IMR-90 (cell line): ENCODE measurements at regions not wholly inside any gene's neighbourhood (a gene's known extent, or its start where the extent isn't known, plus 50 kb on each side); places are given as distances from the start of the nearest gene placed in this dataset.

Source experiments
- BHLHE40 ChIP-seq: fragments of 150-350 bp; IDR thresholded peaks from 2 replicates; pipeline ENCODE4 v1.6.1; 2016; ENCODE audit warnings: mild to moderate bottlenecking, low read depth, low read length
- CEBPB ChIP-seq: IDR thresholded peaks from 2 replicates; pipeline ENCODE4 v1.6.1; 2012; ENCODE audit warnings: low read depth, low read length, improper control_type of control experiment
- CTCF ChIP-seq: conservative IDR thresholded peaks from 2 replicates; pipeline ENCODE4 v1.5.1; 2012; ENCODE audit warnings: mild to moderate bottlenecking, low read depth, low read length, improper control_type of control experiment
- FOS ChIP-seq: fragments of 150-350 bp; IDR thresholded peaks from 2 replicates; pipeline ENCODE4 v1.6.1; 2016; ENCODE audit warnings: low read depth, low read length
- MAFK ChIP-seq: IDR thresholded peaks from 2 replicates; pipeline ENCODE4 v1.6.1; 2012; ENCODE audit warnings: low read depth, low read length, improper control_type of control experiment
- MXI1 ChIP-seq: IDR thresholded peaks from 2 replicates; pipeline ENCODE4 v1.6.1; 2012; ENCODE audit warnings: low read depth, mild to moderate bottlenecking, low read length, moderate library complexity, borderline replicate concordance
- POLR2A ChIP-seq: IDR thresholded peaks from 2 replicates; pipeline ENCODE4 v1.6.1; 2012; ENCODE audit warnings: mild to moderate bottlenecking, low read depth, low read length
- RAD21 ChIP-seq: IDR thresholded peaks from 2 replicates; pipeline ENCODE4 v1.6.1; 2012; ENCODE audit warnings: low read length, improper control_type of control experiment
- RCOR1 ChIP-seq: IDR thresholded peaks from 2 replicates; pipeline ENCODE4 v1.6.1; 2012; ENCODE audit warnings: mild to moderate bottlenecking, low read length, improper control_type of control experiment; ENCODE audit not compliant: insufficient replicate concordance

GRCh38 chr9:96082516-96083232, 207.2 kb downstream of the ERCC6L2 start:
- no peak for TF ChIP-seq CTCF
- TF ChIP-seq POLR2A: no peak
- no peak for TF ChIP-seq FOS
- no peak for TF ChIP-seq CEBPB
- TF ChIP-seq MXI1: no peak
- TF ChIP-seq RCOR1: no peak
- TF ChIP-seq RAD21: no peak
- no peak for TF ChIP-seq MAFK
- no peak for TF ChIP-seq BHLHE40
